GM19239 (cell line): ENCODE measurements at regions not wholly inside any gene's neighbourhood (a gene's known extent, or its start where the extent isn't known, plus 50 kb on each side); places are given as distances from the start of the nearest gene placed in this dataset.
A peak's percentile ranks its signal among the peaks of the same experiment; 100 is the strongest.
"Not testable (repeated sequence)": the region's sequence is repeated elsewhere in the genome, so short reads cannot be mapped to it uniquely, and the experiment has no call there.

Experiments used
- DNase-seq: peaks from one replicate; pipeline ENCODE4 v3.0.0; 2011; ENCODE audit warnings: low spot score; ENCODE audit not compliant: insufficient read length
- FAIRE-seq: peaks from 2 replicates; lab custom pipeline; 2011; peaks lifted over from hg19 to GRCh38; lab: Jason Lieb, UNC

- DNase-seq = no peak
- FAIRE-seq = no peak
Observed at GRCh38 chr3:34159613-34160420, 361.4 kb downstream of the PDCD6IP start.

- not testable (repeated sequence) for DNase-seq, FAIRE-seq
Observed at GRCh38 chr3:34169636-34170035, 371.2 kb downstream of the PDCD6IP start.

GRCh38 chr3:34174740-34175139, 376.3 kb downstream of the PDCD6IP start:
- no peak for DNase-seq
- no peak for FAIRE-seq

GRCh38 chr3:34175636-34176176, 377.3 kb downstream of the PDCD6IP start:
- FAIRE-seq (no peak), DNase-seq (no peak)

GRCh38 chr3:34176723-34177122, 378.3 kb downstream of the PDCD6IP start:
- no peak for DNase-seq

GRCh38 chr3:34178415-34178814, 380.0 kb downstream of the PDCD6IP start:
- FAIRE-seq (no peak), DNase-seq (no peak)

More at GRCh38 chr3:34176723-34177122, 378.3 kb downstream of the PDCD6IP start:
- no peak for FAIRE-seq

GRCh38 chr3:34179716-34180115, 381.3 kb downstream of the PDCD6IP start:
- DNase-seq (no peak), FAIRE-seq (no peak)

GRCh38 chr3:34180532-34180931, 382.1 kb downstream of the PDCD6IP start:
- no peak for DNase-seq
- no peak for FAIRE-seq

GRCh38 chr3:34183114-34183513, 384.7 kb downstream of the PDCD6IP start:
- peak; percentile 8 for FAIRE-seq
- DNase-seq = no peak

- DNase-seq = no peak
Observed at GRCh38 chr3:34183611-34184340, 385.3 kb downstream of the PDCD6IP start.

GRCh38 chr3:34185301-34185700, 386.9 kb downstream of the PDCD6IP start:
- DNase-seq (no peak), FAIRE-seq (no peak)

More at GRCh38 chr3:34183611-34184340, 385.3 kb downstream of the PDCD6IP start:
- no peak for FAIRE-seq

GRCh38 chr3:34189133-34189532, 390.7 kb downstream of the PDCD6IP start:
- no peak for DNase-seq
- FAIRE-seq = no peak

- DNase-seq = no peak
- no peak for FAIRE-seq
Observed at GRCh38 chr3:34196914-34197313, 398.5 kb downstream of the PDCD6IP start.

GRCh38 chr3:34198309-34198708, 399.9 kb downstream of the PDCD6IP start:
- FAIRE-seq (peak; percentile 56), DNase-seq (no peak)

- FAIRE-seq = no peak
- DNase-seq = no peak
Observed at GRCh38 chr3:34200576-34200975, 402.1 kb downstream of the PDCD6IP start.

- DNase-seq = no peak
- no peak for FAIRE-seq
Observed at GRCh38 chr3:34202975-34203374, 404.5 kb downstream of the PDCD6IP start.

- no peak for FAIRE-seq
- DNase-seq = no peak
Observed at GRCh38 chr3:34203386-34203785, 405.0 kb downstream of the PDCD6IP start.

GRCh38 chr3:34207002-34207401, 408.6 kb downstream of the PDCD6IP start:
- DNase-seq (no peak), FAIRE-seq (no peak)

GRCh38 chr3:34207806-34208205, 409.4 kb downstream of the PDCD6IP start:
- DNase-seq (no peak), FAIRE-seq (no peak)

GRCh38 chr3:34212175-34212574, 413.7 kb downstream of the PDCD6IP start:
- FAIRE-seq (no peak), DNase-seq (no peak)

- DNase-seq = no peak
Observed at GRCh38 chr3:34212656-34213055, 414.2 kb downstream of the PDCD6IP start.

More at GRCh38 chr3:34212656-34213055, 414.2 kb downstream of the PDCD6IP start:
- FAIRE-seq = no peak
